ENCODE measurements at regions not wholly inside any gene's neighbourhood (a gene's known extent, or its start where the extent isn't known, plus 50 kb on each side); places are given as distances from the start of the nearest gene placed in this dataset.

DNA sequence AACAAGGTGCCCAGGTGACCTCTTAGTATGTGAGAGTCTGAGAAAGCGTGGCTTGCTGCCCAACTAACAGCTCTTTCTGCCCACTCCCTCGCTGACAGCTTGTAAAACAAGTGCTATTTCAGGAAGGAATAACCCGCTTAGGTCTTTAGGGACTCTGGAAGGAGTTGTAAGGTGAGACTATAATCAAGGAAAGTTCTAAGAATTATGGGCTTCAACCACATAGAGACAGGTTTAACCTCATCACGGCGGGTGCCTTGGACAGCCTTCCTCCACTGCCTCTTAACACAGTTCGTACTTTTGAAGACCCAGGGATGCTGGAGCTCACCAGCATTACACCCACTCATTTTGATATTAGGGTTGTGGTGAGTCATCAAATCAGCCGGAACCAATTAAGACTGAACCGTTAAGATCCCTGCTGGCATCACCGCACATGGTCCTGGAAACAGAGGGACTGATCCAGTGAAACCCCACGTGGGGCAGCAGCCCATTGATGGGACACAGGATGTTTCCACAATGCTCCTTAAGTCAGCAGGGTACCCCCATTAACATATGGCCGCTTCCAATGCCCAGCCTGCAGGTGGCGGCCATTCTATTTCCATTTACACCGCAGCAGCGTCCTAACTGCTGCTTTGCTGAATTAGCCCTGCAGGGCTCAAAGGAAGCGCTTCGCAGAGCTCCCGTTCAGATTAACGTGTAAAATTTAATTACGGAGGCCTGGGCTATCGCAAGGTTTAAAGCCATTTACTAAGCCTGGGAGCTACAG is 176.6 kb upstream of the SDK2 start:
- DNase-seq: no peak

DNA sequence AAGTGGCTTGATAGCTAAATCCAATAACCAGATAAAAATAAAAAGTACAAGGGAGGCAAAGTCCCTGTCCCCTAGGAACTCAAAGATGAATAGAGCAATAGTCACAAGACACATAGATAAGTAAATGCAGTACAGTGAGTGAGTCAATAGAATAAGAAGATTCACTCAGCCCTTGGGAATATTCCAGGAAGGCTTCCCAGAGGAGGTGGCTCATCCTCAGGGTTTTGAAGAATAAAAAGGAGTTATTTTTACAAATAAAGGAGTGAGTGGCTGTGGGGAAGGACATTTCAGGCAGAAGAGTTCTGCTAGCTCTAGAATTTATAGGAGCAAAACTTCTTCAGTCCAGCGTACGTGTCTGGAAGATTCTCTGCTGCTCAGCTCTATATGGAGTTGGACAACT is 177.4 kb upstream of the SDK2 start:
- DNase-seq: no peak

GRCh38 chr17:73822371-73822770 is 178.1 kb upstream of the SDK2 start:
- no peak for DNase-seq

- no peak for DNase-seq
Observed at GRCh38 chr17:73823684-73824083, 179.4 kb upstream of the SDK2 start.

GRCh38 chr17:73824321-73824720 is 180.1 kb upstream of the SDK2 start:
- no peak for DNase-seq

- DNase-seq: no peak
Observed at GRCh38 chr17:73826181-73826871, 182.1 kb upstream of the SDK2 start.

GRCh38 chr17:73826872-73827228 is 182.6 kb upstream of the SDK2 start:
- no peak for DNase-seq

GRCh38 chr17:73827627-73828291 is 183.5 kb upstream of the SDK2 start:
- no peak for DNase-seq

DNA sequence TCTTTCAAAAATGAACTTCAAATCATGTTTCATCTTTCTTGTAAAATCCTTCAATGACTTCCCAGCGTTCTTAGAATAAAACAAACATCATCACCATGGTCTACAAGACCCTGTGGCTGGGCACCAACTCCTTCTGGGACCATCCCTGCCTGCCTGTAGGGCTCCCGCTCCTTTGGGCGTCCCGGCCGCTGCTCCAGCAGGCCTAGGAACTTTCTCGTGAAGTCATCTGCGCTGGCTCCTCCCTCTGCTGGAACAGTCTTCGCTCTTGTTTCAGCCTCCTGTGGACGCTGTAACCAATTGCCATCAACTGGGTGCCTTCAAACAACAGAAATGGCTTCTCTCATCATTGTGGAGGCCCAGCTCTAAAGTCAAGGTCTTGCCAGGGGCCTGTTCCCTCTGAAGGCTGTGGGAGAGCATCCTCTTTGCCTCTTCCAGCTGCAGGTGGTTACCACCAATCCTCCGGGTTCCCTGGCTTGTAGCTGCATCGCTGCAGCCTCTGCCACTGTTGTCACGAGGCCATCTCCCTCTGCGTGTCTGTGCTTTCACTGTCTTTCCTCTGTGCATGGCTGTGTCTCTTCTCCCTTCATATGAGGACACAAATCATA is 185.5 kb upstream of the SDK2 start:
- DNase-seq: no peak

- DNase-seq: no peak
Observed at GRCh38 chr17:73831699-73832098, 187.5 kb upstream of the SDK2 start.

DNA sequence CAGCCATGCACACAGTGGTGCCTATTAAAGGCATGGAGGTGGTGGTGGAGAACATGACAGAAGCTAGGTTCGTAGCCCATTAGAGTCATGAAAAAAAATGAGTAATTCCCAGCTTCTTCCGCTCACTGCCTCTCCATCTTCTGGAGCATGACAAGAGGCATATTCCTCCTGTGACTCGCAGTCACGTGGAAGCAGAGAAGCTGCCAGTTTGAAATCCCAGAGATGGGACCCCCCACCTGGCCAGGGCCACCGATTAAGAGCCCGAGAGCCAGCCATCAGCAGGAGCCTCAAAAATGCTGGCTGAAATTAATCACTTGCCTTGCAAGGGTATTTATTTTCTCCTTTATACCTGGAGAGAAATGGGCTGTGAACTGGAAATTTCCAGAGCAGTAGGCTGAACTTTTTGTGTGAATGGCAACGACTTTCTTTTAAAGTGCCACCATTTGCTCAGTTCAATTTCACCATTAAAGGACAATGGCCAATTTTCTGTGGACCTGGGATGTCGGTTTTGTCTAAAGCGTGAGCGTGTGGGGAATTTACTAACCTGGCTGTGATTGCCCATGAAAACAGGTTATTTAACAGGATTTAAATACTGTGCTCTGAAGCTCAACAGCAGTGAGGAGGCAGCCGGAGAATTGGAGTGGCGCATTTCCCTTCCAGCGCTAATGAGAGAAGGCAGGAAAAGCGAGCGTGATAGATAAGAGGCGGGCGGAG is 189.7 kb upstream of the SDK2 start:
- no peak for DNase-seq

GRCh38 chr17:73834684-73835343 is 190.6 kb upstream of the SDK2 start:
- no peak for DNase-seq

DNA sequence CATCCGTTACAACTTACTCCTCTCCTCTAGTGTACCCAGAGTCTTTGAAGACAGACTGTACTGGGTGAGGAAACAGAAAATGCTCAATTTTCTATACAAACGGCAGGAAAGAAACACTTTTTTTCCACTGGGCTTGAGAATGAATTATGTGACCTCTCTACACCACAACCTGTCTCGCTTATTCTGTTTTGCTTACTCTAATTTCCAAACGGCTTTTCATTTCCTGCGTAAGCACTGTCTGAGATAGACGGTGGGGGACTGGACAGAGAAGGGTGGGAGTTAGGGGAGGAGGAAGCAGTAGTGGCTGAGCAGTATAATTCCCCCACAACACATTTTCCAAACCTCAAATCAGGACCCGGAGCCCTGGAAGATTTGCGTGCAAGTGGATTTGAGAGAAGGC is 191.4 kb upstream of the SDK2 start:
- DNase-seq: no peak

DNA sequence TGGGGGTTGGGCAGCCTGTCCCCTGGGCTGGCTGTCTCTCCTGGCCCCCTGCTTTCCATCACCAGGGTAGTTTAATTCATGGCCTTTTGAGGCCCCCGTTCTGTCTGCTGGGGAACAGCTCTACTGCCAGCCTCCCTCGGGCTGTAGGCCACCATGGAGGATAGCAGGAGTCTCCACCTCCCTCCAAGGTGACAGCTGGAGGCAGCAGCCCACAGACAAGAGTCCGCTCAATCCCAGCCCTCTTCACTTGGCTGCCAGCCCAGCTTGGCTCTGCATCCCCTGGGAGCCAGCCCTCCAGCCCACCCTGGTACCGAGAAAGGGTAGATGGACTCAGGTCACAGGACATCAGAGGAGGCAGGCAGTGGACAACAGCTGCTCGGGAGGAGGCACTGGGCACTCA is 194.6 kb upstream of the SDK2 start:
- DNase-seq: no peak

GRCh38 chr17:73840829-73841228 is 196.6 kb upstream of the SDK2 start:
- DNase-seq: no peak

DNA sequence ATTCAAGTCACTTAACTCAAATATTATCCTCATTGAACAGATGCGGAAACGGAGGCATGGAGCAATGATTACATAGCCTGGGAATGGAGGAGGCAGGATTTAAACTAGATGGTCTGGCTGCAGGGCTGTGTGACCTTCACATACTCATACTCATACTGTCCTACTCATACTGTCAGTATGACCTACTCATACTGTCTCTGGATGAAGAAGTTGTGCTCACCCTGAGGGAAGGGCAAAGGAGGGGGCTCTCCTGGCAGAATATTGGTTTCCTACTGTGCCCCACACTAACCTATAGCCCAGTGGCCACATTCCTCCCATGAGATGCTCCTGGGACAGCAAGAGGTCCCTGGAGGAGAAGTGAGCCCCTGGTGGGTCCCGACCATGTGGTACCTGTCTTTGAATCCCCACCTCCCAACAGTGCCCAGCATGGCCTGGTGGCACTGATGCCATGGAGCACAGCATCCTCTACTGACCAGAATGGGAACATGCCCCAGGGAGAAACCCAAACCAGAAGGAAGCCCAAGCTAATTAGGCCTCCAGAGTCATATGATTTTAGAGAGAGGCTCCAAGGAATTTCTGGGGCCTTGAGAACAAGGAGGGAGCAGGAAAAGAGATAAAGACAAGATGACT is 197.3 kb upstream of the SDK2 start:
- no peak for DNase-seq

GRCh38 chr17:73847952-73848351 is 203.7 kb upstream of the SDK2 start:
- DNase-seq: no peak

- no peak for DNase-seq
Observed at GRCh38 chr17:73850426-73850825, 206.2 kb upstream of the SDK2 start.

GRCh38 chr17:73851091-73851490 is 206.8 kb upstream of the SDK2 start:
- no peak for DNase-seq

DNA sequence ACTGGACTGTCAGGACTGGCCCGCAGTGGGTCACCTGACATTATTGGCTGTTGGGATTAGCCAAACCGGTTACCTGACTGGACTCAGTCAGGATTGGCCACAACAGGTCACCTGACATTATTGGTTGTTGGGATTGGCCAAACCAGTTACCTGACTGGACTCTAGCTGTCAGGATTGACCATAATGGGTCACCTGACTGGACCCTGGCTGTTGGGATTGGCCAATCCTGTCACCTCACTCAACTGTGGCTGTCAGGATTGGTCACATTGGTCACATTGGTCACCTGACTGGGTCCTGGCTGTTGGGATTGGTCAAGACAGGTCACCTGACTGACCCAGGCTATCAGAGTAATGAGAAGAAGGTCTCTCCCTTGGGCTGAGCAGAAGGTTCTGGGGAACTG is 207.7 kb upstream of the SDK2 start:
- DNase-seq: no peak

DNA sequence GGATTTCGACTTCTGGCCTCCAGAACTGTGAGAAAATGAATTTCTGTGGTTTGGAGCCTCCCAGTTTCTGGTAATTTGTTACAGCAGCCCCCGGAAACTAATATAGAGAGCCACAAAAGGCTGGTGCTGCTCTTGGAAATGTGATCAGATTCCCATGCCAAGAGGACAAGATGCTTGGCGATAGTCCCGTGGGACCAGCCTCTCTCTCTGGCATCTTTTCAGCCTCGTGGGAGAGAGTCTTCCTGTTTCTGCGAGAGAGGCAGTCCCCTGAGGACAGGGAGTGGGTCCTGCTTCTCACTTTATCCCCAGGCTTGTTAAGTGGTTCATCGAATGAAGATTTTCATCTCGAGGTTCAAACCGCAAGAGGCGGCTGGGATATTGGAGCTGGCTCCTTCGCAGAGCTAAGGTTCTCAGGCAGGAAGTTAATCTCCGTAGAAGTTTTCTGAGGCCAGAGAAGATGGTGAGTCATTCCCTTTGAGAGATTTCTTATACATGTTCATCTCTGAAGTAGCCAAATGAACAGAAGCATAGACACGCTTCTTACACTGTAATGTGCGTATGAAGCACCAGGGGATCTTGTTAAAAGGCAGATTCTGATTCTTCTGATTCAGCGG is 211.6 kb upstream of the SDK2 start:
- DNase-seq: no peak

DNA sequence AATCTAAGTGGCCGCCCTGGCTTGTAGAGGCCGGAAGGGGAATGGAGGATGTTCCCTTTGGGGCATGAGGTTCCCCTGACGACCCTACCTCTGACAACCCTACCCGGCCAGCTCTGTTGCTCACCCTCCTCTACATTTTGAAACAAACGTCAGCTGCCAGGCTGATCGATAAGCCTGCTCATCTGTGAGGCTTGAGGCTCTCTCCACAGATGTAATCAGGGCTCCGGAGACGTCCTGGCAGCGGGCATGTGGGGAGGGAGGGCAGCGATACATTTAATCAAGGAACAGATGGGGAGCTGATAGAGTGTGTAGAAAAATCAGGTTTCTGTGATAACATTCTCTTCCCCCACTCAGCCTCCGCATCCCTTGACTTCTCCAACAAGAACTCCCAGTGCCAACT is 212.3 kb upstream of the SDK2 start:
- DNase-seq: no peak
